ENCODE measurements at regions not wholly inside any gene's neighbourhood (a gene's known extent, or its start where the extent isn't known, plus 50 kb on each side); places are given as distances from the start of the nearest gene placed in this dataset.

DNA sequence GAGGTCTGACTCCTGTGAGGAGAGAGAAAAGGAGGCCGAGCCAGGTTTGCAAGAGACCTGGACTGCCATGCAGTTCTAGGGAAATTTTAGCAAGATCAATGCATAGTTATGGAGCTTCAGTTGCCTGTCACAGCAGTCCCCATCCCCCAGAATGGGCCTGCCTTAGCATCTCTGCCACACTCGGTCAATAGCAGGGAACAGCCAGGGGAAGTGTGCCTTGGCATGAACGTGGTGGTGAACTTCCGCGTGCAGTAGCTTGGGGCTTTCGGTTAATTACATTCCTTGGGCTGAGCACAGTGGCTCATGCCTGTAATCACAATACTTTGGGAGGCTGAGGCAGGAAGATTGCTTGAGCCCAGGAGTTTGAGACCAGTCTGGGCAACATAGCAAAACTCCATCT lies 157.8 kb downstream of the TLE1 start:
- TF ChIP-seq, protein P1, sequence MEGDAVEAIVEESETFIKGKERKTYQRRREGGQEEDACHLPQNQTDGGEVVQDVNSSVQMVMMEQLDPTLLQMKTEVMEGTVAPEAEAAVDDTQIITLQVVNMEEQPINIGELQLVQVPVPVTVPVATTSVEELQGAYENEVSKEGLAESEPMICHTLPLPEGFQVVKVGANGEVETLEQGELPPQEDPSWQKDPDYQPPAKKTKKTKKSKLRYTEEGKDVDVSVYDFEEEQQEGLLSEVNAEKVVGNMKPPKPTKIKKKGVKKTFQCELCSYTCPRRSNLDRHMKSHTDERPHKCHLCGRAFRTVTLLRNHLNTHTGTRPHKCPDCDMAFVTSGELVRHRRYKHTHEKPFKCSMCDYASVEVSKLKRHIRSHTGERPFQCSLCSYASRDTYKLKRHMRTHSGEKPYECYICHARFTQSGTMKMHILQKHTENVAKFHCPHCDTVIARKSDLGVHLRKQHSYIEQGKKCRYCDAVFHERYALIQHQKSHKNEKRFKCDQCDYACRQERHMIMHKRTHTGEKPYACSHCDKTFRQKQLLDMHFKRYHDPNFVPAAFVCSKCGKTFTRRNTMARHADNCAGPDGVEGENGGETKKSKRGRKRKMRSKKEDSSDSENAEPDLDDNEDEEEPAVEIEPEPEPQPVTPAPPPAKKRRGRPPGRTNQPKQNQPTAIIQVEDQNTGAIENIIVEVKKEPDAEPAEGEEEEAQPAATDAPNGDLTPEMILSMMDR (conservative IDR thresholded peaks at IDR 0.05) = no peak
- no peak for TF ChIP-seq ZFX (IDR thresholded peaks at IDR 0.05)

All from C4-2B (cell line).